H9 (cell line): ENCODE measurements at regions not wholly inside any gene's neighbourhood (a gene's known extent, or its start where the extent isn't known, plus 50 kb on each side); places are given as distances from the start of the nearest gene placed in this dataset.

Experiments
- DNase-seq: peaks from one replicate; pipeline ENCODE4 v3.0.0-alpha.2; 2017
- H2AFZ ChIP-seq: one replicate; pipeline ENCODE4 v1.6.1; 2013; ENCODE audit warnings: mild to moderate bottlenecking, low read length, control low read depth, moderate library complexity
- H2AK5ac ChIP-seq: 2 replicates; pipeline ENCODE4 v1.6.1; 2013; ENCODE audit warnings: low read length, control low read depth, mixed read lengths; ENCODE audit not compliant: insufficient read length
- H2BK120ac ChIP-seq: one replicate; pipeline ENCODE4 v1.6.1; 2013; ENCODE audit warnings: low read depth, mild to moderate bottlenecking, low read length, control low read depth, inconsistent platforms; ENCODE audit not compliant: poor library complexity, severe bottlenecking
- H2BK12ac ChIP-seq: 2 replicates; pipeline ENCODE4 v1.6.1; 2013; ENCODE audit warnings: low read length, control low read depth, mixed read lengths, low read depth; ENCODE audit not compliant: insufficient read length
- H2BK15ac ChIP-seq: 2 replicates; pipeline ENCODE4 v1.6.1; 2013; ENCODE audit warnings: low read depth, low read length, control low read depth
- H2BK20ac ChIP-seq: one replicate; pipeline ENCODE4 v1.6.1; 2013; ENCODE audit warnings: low read depth, mild to moderate bottlenecking, low read length, control low read depth, inconsistent platforms; ENCODE audit not compliant: poor library complexity, severe bottlenecking
- H2BK5ac ChIP-seq: 2 replicates; pipeline ENCODE4 v1.6.1; 2013; ENCODE audit warnings: low read length, control low read depth, mixed read lengths; ENCODE audit not compliant: insufficient read length
- H3K14ac ChIP-seq: 2 replicates; pipeline ENCODE4 v1.6.1; 2013; ENCODE audit warnings: low read length, control low read depth; ENCODE audit not compliant: insufficient read depth
- H3K18ac ChIP-seq: 2 replicates; pipeline ENCODE4 v1.6.1; 2013; ENCODE audit warnings: low read depth, mild to moderate bottlenecking, mixed read lengths, low read length, control low read depth; ENCODE audit not compliant: insufficient read length
- H3K23ac ChIP-seq: 2 replicates; pipeline ENCODE4 v1.6.1; 2013; ENCODE audit warnings: low read length, control low read depth, mixed read lengths, low read depth; ENCODE audit not compliant: insufficient read length
- H3K23me2 ChIP-seq: 2 replicates; pipeline ENCODE4 v1.6.1; 2013; ENCODE audit warnings: low read depth, mild to moderate bottlenecking, mixed read lengths, low read length, control low read depth; ENCODE audit not compliant: insufficient read length, poor library complexity, severe bottlenecking
- H3K27ac ChIP-seq: 2 replicates; pipeline ENCODE4 v1.5.1; 2013; ENCODE audit warnings: low read length, control low read depth, mixed read lengths, low read depth; ENCODE audit not compliant: insufficient read length
- H3K27me3 ChIP-seq: 2 replicates; pipeline ENCODE4 v1.6.1; 2013; ENCODE audit warnings: low read length, control low read depth, inconsistent platforms; ENCODE audit not compliant: insufficient read depth
- H3K4ac ChIP-seq: 2 replicates; pipeline ENCODE4 v1.6.1; 2013; ENCODE audit warnings: low read depth, mild to moderate bottlenecking, control low read depth, inconsistent platforms, low read length, moderate library complexity
- H3K4me1 ChIP-seq: 2 replicates; pipeline ENCODE4 v1.6.1; 2013; ENCODE audit warnings: low read length, control low read depth, inconsistent platforms; ENCODE audit not compliant: insufficient read depth
- H3K4me2 ChIP-seq: 2 replicates; pipeline ENCODE4 v1.6.1; 2013; ENCODE audit warnings: low read length, control low read depth, mixed read lengths; ENCODE audit not compliant: insufficient read length, insufficient read depth
- H3K56ac ChIP-seq: 2 replicates; pipeline ENCODE4 v1.6.1; 2013; ENCODE audit warnings: low read depth, mild to moderate bottlenecking, mixed read lengths, low read length, control low read depth; ENCODE audit not compliant: insufficient read length
- H3K79me1 ChIP-seq: 2 replicates; pipeline ENCODE4 v1.6.1; 2013; ENCODE audit warnings: low read depth, mild to moderate bottlenecking, moderate library complexity, low read length, control low read depth, inconsistent platforms; ENCODE audit not compliant: insufficient read depth, poor library complexity, severe bottlenecking
- H3K79me2 ChIP-seq: 2 replicates; pipeline ENCODE4 v1.6.1; 2013; ENCODE audit warnings: low read length, control low read depth, inconsistent platforms; ENCODE audit not compliant: insufficient read depth
- H3K9ac ChIP-seq: 2 replicates; pipeline ENCODE4 v1.6.1; 2013; ENCODE audit warnings: low read length, control low read depth, mixed read lengths; ENCODE audit not compliant: insufficient read length; ENCODE audit errors: extremely low read depth
- H3K9me3 ChIP-seq: one replicate; pipeline ENCODE4 v1.6.1; 2013; ENCODE audit warnings: low read depth, low read length, inconsistent platforms; ENCODE audit not compliant: control insufficient read depth
- H3T11ph ChIP-seq: one replicate; pipeline ENCODE4 v1.6.1; 2013; ENCODE audit warnings: mild to moderate bottlenecking, low read length, control low read depth, inconsistent platforms
- H4K20me1 ChIP-seq: one replicate; pipeline ENCODE4 v1.6.1; 2013; ENCODE audit not compliant: control insufficient read depth, insufficient read length, insufficient read depth
- H4K5ac ChIP-seq: 2 replicates; pipeline ENCODE4 v1.6.1; 2013; ENCODE audit warnings: low read depth, mild to moderate bottlenecking, mixed read lengths, low read length, control low read depth; ENCODE audit not compliant: insufficient read length
- H4K8ac ChIP-seq: replicated peaks from 2 replicates; pipeline ENCODE4 v1.6.1; 2013; ENCODE audit warnings: low read length, control low read depth, mixed read lengths, low read depth; ENCODE audit not compliant: insufficient read length
- H4K91ac ChIP-seq: 2 replicates; pipeline ENCODE4 v1.6.1; 2013; ENCODE audit warnings: low read depth, mild to moderate bottlenecking, moderate library complexity, mixed read lengths, low read length, control low read depth; ENCODE audit not compliant: insufficient read length
- H3K27ac Mint-ChIP-seq, 3 experiments: 2 replicates in 2 of 3; 3 replicates in 1 of 3; pipeline ENCODE4 v1.8.0; 2020 to 2021; ENCODE audit warnings: mixed read lengths in 3 of 3, mild to moderate bottlenecking in 1 of 3, moderate library complexity in 1 of 3
- H3K27me3 Mint-ChIP-seq: 2 replicates; pipeline ENCODE4 v1.8.0; 2021; ENCODE audit warnings: low read depth, mild to moderate bottlenecking, moderate library complexity, mixed read lengths
- H3K36me3 Mint-ChIP-seq, 3 experiments: 2 replicates in 2 of 3; 3 replicates in 1 of 3; pipeline ENCODE4 v1.8.0; 2020 to 2021; ENCODE audit warnings: low read depth in 3 of 3, mixed read lengths in 3 of 3; ENCODE audit not compliant: insufficient read depth in 1 of 3
- H3K4me1 Mint-ChIP-seq, 2 experiments: 2 replicates each; pipeline ENCODE4 v1.8.0; 2020; ENCODE audit warnings: mixed read lengths in 2 of 2
- H3K4me3 Mint-ChIP-seq, 2 experiments: 2 replicates in 1 of 2; 3 replicates in 1 of 2; pipeline ENCODE4 v1.8.0; 2020 to 2021; ENCODE audit warnings: mild to moderate bottlenecking in 2 of 2, mixed read lengths in 2 of 2, moderate library complexity in 1 of 2
- H3K9me3 Mint-ChIP-seq, 2 experiments: 2 replicates in 1 of 2; 3 replicates in 1 of 2; pipeline ENCODE4 v1.8.0; 2020; ENCODE audit warnings: mild to moderate bottlenecking in 2 of 2, mixed read lengths in 2 of 2, moderate library complexity in 1 of 2
- WGBS: extraction: QIAGEN DNeasy Blood & Tissue Kit; methylation state at CpG from one replicate; pipeline ENCODE4 v1.1.7; 2013; ENCODE audit warnings: missing lambda C conversion rate, low lambda C conversion rate, mixed read lengths; ENCODE audit not compliant: insufficient read length; ENCODE audit errors: extremely low coverage; 5-methylcytosine and 5-hydroxymethylcytosine counted together
- TF ChIP-seq, protein P1 (sequence below): fragments of 200-600 bp; sonication (generic); conservative IDR thresholded peaks from 3 replicates; pipeline ENCODE4 v1.8.0; 2021; ENCODE audit warnings: antibody characterized with exemption, mild to moderate bottlenecking

DNA sequence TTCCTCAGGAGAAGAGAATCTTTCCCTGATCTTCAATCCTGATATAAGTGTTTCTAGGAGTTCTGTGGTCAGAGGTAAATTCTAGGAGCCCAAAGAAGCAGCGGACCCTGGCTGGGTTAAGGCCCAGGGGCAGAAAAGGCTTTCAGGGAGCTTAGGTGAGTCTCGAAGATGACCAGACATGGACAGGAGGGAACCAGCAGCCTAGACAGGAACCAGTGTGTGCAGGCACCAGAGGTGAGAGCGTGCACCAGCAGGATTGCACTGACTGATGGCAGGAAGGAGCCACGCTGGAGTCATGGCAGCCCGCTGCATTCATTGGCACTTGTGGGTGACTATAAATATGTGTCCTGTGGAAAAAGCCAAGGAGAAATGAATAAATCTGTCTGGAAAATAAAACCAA, 489.9 kb downstream of the BCL11B start:
- no peaks in the 10 kb centered on the region for H3K23me2 ChIP-seq
- no peak overlapping the region for H2BK20ac ChIP-seq
- no peaks in the 10 kb centered on the region for H4K20me1 ChIP-seq
- no peaks in the 10 kb centered on the region for H3K27me3 Mint-ChIP-seq
- no peaks in the 10 kb centered on the region for H3K4me1 ChIP-seq
- no peaks in the 10 kb centered on the region for H3K27me3 ChIP-seq
- no peak overlapping the region for H2BK120ac ChIP-seq
- no peak overlapping the region for H3K18ac ChIP-seq
- H3K79me1 ChIP-seq, result no peaks in the 10 kb centered on the region
- H2AFZ ChIP-seq, result no peak overlapping the region
- H4K5ac ChIP-seq, result no peak overlapping the region
- no peak overlapping the region for H2BK12ac ChIP-seq
- no peak overlapping the region for H3K56ac ChIP-seq
- no peaks in the 10 kb centered on the region for H3K79me2 ChIP-seq
- no peak overlapping the region for H2AK5ac ChIP-seq
- peak overlapping the region in 1 of 3 experiments; percentile 50; a peak in 1 of 7 replicates for H3K27ac Mint-ChIP-seq
- no peak overlapping the region for H2BK5ac ChIP-seq
- no peak overlapping the region for H3K9ac ChIP-seq
- no peak overlapping the region for H2BK15ac ChIP-seq
- no peaks in the 10 kb centered on the region for H3K4me1 Mint-ChIP-seq
- H3K4ac ChIP-seq, result no peak overlapping the region
- no peak for DNase-seq
- H3K9me3 Mint-ChIP-seq, result no peaks in the 10 kb centered on the region
- no peak overlapping the region for H4K8ac ChIP-seq
- H3T11ph ChIP-seq, result no peak overlapping the region
- H3K4me3 Mint-ChIP-seq, result no peak overlapping the region
- no peak overlapping the region for H3K27ac ChIP-seq
- no peak overlapping the region for H3K23ac ChIP-seq
- no peak overlapping the region; the same call in 1 of the 2 replicates for H3K14ac ChIP-seq
- WGBS, result no CpG with 5 or more reads among the region's 5 CpGs
- H3K9me3 ChIP-seq, result no peaks in the 10 kb centered on the region
- no peak overlapping the region for H3K4me2 ChIP-seq
- no peak overlapping the region for H4K91ac ChIP-seq
- no peaks in the 10 kb centered on the region for H3K36me3 Mint-ChIP-seq
- TF ChIP-seq, protein P1, sequence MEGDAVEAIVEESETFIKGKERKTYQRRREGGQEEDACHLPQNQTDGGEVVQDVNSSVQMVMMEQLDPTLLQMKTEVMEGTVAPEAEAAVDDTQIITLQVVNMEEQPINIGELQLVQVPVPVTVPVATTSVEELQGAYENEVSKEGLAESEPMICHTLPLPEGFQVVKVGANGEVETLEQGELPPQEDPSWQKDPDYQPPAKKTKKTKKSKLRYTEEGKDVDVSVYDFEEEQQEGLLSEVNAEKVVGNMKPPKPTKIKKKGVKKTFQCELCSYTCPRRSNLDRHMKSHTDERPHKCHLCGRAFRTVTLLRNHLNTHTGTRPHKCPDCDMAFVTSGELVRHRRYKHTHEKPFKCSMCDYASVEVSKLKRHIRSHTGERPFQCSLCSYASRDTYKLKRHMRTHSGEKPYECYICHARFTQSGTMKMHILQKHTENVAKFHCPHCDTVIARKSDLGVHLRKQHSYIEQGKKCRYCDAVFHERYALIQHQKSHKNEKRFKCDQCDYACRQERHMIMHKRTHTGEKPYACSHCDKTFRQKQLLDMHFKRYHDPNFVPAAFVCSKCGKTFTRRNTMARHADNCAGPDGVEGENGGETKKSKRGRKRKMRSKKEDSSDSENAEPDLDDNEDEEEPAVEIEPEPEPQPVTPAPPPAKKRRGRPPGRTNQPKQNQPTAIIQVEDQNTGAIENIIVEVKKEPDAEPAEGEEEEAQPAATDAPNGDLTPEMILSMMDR, result no peak
